ENCODE measurements at regions not wholly inside any gene's neighbourhood (a gene's known extent, or its start where the extent isn't known, plus 50 kb on each side); places are given as distances from the start of the nearest gene placed in this dataset.

DNA sequence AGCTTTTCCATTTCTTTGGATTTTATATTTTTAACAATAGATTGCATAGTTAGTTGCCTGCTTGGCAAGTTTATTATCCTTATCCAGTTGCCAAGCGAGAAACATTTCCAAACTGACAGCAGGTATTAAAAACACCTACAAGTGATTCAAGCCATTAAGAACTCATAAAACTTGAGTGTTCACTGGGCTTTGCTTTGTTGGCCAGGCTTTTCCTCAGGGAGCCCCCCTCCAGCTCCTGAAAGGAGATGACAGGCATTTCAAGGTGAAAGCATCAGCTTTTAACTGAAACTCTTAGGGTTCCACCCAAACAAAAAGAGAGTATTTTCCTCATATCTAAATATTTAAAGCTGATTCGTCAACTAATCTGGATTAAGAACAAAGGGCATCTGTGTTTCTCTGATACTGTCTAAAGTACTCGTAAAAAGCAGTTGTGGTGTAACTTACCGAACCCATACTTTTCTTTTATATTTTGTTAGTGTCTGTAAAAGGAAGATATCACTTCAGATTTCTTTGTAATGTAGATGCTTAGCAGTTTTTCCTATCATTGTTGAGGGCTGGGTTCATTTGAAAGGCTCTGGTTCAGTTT lies 363.4 kb downstream of the OTOL1 start:
- ATAC-seq (no peak), DNase-seq (no peak)
- TF ChIP-seq, protein P1, sequence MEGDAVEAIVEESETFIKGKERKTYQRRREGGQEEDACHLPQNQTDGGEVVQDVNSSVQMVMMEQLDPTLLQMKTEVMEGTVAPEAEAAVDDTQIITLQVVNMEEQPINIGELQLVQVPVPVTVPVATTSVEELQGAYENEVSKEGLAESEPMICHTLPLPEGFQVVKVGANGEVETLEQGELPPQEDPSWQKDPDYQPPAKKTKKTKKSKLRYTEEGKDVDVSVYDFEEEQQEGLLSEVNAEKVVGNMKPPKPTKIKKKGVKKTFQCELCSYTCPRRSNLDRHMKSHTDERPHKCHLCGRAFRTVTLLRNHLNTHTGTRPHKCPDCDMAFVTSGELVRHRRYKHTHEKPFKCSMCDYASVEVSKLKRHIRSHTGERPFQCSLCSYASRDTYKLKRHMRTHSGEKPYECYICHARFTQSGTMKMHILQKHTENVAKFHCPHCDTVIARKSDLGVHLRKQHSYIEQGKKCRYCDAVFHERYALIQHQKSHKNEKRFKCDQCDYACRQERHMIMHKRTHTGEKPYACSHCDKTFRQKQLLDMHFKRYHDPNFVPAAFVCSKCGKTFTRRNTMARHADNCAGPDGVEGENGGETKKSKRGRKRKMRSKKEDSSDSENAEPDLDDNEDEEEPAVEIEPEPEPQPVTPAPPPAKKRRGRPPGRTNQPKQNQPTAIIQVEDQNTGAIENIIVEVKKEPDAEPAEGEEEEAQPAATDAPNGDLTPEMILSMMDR (IDR thresholded peaks at IDR 0.05) = no peak
- H3K27me3 Mint-ChIP-seq = no peaks in the 10 kb centered on the region
- H3K27ac Mint-ChIP-seq = no peak overlapping the region
- H3K4me3 Mint-ChIP-seq = no peak overlapping the region
- ChIA-PET CTCF (no interaction called here), POLR2A (no interaction called here)
- no peaks in the 10 kb centered on the region for H3K4me1 Mint-ChIP-seq (ENCODE audit: low read depth)
- no peaks in the 10 kb centered on the region for H3K9me3 Mint-ChIP-seq
- no peaks in the 10 kb centered on the region for H3K36me3 Mint-ChIP-seq (ENCODE audit: low read depth)
- intact Hi-C loops (cut with micrococcal nuclease) = no loop called here

DNA sequence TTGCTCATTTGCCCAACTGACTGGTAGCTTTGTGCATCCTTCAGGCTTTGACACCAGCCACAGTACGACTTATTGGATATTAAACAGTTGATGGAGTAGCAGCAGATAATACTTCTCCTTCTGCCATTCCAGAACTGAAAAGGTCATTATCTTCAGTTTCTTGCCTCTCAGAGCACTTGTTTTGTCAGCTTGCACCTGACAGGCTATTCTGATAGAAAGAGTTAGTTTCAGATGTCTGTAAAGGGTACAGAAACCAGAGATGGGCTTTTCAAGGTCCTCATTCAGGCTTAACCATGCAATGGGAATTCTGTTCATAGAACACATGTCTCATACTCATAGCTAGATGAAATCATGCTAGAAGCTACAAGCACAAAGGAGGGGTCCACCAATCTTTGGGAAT lies 367.2 kb downstream of the OTOL1 start:
- ChIA-PET POLR2A (no interaction called here), CTCF (no interaction called here)
- intact Hi-C loops (cut with micrococcal nuclease) = no loop called here
- no peak overlapping the region for H3K4me3 Mint-ChIP-seq
- DNase-seq (no peak), ATAC-seq (no peak)
- no peak overlapping the region for H3K27ac Mint-ChIP-seq
- TF ChIP-seq, protein P1 (IDR thresholded peaks at IDR 0.05) = no peak
- H3K9me3 Mint-ChIP-seq = no peaks in the 10 kb centered on the region
- no peaks in the 10 kb centered on the region for H3K27me3 Mint-ChIP-seq
- no peaks in the 10 kb centered on the region for H3K4me1 Mint-ChIP-seq (ENCODE audit: low read depth)
- H3K36me3 Mint-ChIP-seq (ENCODE audit: low read depth) = no peaks in the 10 kb centered on the region

DNA sequence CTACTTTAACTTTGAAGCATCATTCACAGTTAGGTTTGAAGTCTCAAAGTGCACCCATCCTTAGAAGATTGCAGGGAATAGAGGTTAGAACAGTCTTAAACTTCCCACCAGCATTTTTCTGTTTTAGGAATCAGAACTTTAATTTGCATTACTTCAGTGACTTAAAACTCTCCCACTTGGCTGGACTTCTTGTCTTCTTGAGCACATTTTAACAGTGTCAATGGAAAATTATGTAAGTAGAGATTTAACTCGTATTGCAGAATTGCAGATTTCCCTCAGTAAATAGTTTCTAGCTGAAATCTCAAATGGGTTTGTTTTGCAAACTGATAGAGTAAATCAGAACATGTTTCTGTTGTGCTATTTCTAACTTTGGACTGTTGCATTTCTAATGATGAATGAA lies 369.6 kb downstream of the OTOL1 start:
- ATAC-seq = no peak
- TF ChIP-seq, protein P1 (IDR thresholded peaks at IDR 0.05) = no peak
- no peaks in the 10 kb centered on the region for H3K27me3 Mint-ChIP-seq
- DNase-seq = no peak
- no peaks in the 10 kb centered on the region for H3K4me1 Mint-ChIP-seq (ENCODE audit: low read depth)
- intact Hi-C loops (cut with micrococcal nuclease) = no loop called here
- no peak overlapping the region for H3K27ac Mint-ChIP-seq
- H3K36me3 Mint-ChIP-seq (ENCODE audit: low read depth) = no peaks in the 10 kb centered on the region
- ChIA-PET POLR2A (no interaction called here), CTCF (no interaction called here)
- no peak overlapping the region for H3K4me3 Mint-ChIP-seq
- no peaks in the 10 kb centered on the region for H3K9me3 Mint-ChIP-seq

DNA sequence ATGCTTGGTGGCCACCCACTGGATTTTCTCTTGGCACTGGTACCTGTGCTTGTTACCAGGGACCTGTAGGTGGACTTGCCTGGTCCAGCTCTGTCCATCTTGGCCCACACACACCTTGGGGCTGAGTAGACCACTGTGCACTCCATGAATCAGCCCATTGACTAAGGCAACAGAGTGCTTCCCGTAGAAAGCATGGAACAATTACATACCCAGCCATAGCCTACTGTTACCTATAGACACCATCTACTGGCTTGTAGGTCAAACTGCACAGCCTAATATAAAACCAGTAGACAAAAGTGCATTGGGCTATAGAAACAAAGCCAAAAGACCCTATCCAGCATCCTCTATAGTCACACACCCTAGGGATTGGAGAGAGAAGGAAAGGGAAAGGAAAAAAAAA lies 378.9 kb downstream of the OTOL1 start:
- no peak for ATAC-seq
- intact Hi-C loops (cut with micrococcal nuclease) = no loop called here
- H3K27me3 Mint-ChIP-seq = no peaks in the 10 kb centered on the region
- no peak overlapping the region for H3K27ac Mint-ChIP-seq
- POLR2A ChIA-PET = no interaction called here
- DNase-seq = no peak
- TF ChIP-seq, protein P1 (IDR thresholded peaks at IDR 0.05) = no peak
- CTCF ChIA-PET = no interaction called here
- H3K4me1 Mint-ChIP-seq (ENCODE audit: low read depth) = no peaks in the 10 kb centered on the region
- H3K9me3 Mint-ChIP-seq = peaks cover 2% of the 10 kb centered on the region
- H3K4me3 Mint-ChIP-seq = no peak overlapping the region
- H3K36me3 Mint-ChIP-seq (ENCODE audit: low read depth) = no peaks in the 10 kb centered on the region

DNA sequence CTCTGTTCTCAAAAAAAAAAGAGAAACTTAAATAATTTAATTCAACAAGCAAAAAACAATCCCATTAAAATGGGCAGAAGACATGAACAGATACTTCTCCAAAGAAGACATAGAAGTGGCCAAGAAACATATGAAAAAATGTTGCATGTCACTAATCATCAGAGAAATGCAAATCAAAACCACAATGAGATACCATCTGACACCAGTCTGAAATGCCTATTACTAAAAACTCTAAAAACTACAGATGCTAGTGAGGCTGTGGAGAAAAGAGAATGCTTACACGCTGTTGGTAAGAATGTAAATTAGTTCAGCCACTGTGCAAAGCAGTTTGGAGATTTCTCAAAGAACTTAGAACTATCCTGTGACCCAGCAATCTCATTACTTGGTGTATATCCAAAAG lies 382.9 kb downstream of the OTOL1 start:
- Mint-ChIP-seq H3K27ac (no peak overlapping the region), H3K9me3 (peaks cover 10% of the 10 kb centered on the region), H3K27me3 (no peaks in the 10 kb centered on the region), H3K4me3 (no peak overlapping the region), H3K4me1 (ENCODE audit: low read depth) (no peaks in the 10 kb centered on the region), H3K36me3 (ENCODE audit: low read depth) (no peaks in the 10 kb centered on the region)
- ChIA-PET CTCF (no interaction called here), POLR2A (no interaction called here)
- DNase-seq (no peak), ATAC-seq (no peak)
- TF ChIP-seq, protein P1 (IDR thresholded peaks at IDR 0.05) = no peak
- intact Hi-C loops (cut with micrococcal nuclease) = no loop called here
